ENCODE measurements at regions not wholly inside any gene's neighbourhood (a gene's known extent, or its start where the extent isn't known, plus 50 kb on each side); places are given as distances from the start of the nearest gene placed in this dataset.
A peak's percentile ranks its signal among the peaks of the same experiment; 100 is the strongest.

DNA sequence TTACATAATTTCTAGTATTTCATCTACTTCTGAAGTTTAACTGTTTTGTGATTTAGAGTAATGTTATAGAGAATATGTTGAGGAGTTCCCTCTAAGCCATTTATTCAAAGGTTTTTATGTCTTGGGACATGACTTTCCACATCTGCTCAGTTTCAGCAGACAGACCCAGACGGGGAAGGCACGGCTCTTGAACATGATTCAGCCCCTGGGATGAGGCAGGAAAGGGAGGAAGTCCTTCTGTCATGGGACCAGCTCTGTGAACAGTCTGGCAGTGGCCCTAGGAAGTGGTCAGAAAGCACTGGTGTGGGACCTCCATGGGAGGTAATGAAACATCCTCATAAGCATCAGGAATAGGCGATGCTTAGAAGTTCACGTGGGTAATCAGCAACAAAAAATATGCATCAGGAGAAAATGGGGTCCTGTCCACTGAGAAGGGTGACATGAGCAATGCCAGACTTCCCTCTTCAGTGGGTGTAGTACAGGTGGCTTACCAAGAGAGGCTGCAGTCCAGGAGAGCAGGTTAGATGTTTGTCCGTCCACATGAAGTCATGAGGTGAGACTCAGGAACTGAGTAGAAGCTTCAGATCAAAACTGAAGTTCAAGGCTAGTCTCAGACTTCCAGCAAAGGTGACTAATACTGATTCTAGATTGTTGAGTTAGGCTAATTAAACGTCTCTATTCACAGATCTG, 248.5 kb downstream of the IPO8 start:
- Histone ChIP-seq H3K79me2 (ENCODE audit: low read length) (no peaks in the 10 kb centered on the region), H2AFZ (ENCODE audit: low read length) (no peak overlapping the region), H3K4me3 (ENCODE audit: low read length) (no peak overlapping the region), H3K4me2 (ENCODE audit: low read length) (no peak overlapping the region), H3K27ac (ENCODE audit: low read length) (no peak overlapping the region), H3K9me2 (replicated peaks; ENCODE audit: low read length) (no peaks in the 10 kb centered on the region), H4K20me1 (ENCODE audit: low read length) (no peaks in the 10 kb centered on the region), H3K9ac (ENCODE audit: low read length) (no peak overlapping the region), H3F3A (ENCODE audit: low read length, unreplicated experiment) (no peaks in the 10 kb centered on the region), H3K9me3 (ENCODE audit: low read length) (no peaks in the 10 kb centered on the region), H3K27me3 (ENCODE audit: low read length) (no peaks in the 10 kb centered on the region), H3K36me3 (ENCODE audit: low read depth, low read length) (no peaks in the 10 kb centered on the region), H3K4me1 (ENCODE audit: insufficient read depth, low read length) (0 out of 2 replicates have a peak, but pooled peaks cover 5% of the 10 kb centered on the region)
- no peak for TF ChIP-seq EZH2phosphoT487 (IDR thresholded peaks at IDR 0.05; ENCODE audit: borderline replicate concordance, low read length)
- TF ChIP-seq, protein P1, sequence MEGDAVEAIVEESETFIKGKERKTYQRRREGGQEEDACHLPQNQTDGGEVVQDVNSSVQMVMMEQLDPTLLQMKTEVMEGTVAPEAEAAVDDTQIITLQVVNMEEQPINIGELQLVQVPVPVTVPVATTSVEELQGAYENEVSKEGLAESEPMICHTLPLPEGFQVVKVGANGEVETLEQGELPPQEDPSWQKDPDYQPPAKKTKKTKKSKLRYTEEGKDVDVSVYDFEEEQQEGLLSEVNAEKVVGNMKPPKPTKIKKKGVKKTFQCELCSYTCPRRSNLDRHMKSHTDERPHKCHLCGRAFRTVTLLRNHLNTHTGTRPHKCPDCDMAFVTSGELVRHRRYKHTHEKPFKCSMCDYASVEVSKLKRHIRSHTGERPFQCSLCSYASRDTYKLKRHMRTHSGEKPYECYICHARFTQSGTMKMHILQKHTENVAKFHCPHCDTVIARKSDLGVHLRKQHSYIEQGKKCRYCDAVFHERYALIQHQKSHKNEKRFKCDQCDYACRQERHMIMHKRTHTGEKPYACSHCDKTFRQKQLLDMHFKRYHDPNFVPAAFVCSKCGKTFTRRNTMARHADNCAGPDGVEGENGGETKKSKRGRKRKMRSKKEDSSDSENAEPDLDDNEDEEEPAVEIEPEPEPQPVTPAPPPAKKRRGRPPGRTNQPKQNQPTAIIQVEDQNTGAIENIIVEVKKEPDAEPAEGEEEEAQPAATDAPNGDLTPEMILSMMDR (conservative IDR thresholded peaks at IDR 0.05; ENCODE audit: low read depth, low read length), result no peak
- no peak for DNase-seq
- POLR2A ChIA-PET (ENCODE audit: unreplicated experiment), result no interaction called here
- CTCF ChIA-PET, result no interaction called here
- BruUV-seq (replicated peaks), result no TSS peak
- intact Hi-C loops (cut with micrococcal nuclease), result no loop called here
- ATAC-seq, result no peak

DNA sequence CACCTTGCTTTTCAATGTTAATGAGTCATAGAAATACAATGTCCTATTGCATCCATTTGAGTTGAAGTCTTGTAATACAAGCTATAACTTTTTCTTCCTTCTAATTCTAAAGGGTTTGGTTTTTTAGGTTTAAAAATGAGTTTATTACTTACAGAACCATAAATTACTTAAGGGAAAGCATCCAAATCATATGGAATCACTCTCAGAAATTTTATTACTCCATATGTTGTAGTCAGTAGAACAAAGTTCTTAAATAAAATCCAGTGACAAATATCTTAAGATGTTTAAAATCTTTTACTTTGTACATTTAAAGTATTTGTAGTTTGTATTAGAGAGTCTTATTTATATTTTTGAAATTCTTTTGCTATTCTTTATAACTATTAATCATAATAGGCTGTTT, 253.2 kb downstream of the IPO8 start:
- Histone ChIP-seq H3K4me1 (ENCODE audit: insufficient read depth, low read length) (0 out of 2 replicates have a peak, but pooled peaks cover 1% of the 10 kb centered on the region), H3F3A (ENCODE audit: low read length, unreplicated experiment) (no peaks in the 10 kb centered on the region), H3K9me2 (replicated peaks; ENCODE audit: low read length) (no peaks in the 10 kb centered on the region), H3K27me3 (ENCODE audit: low read length) (no peaks in the 10 kb centered on the region), H2AFZ (ENCODE audit: low read length) (no peak overlapping the region), H3K36me3 (ENCODE audit: low read depth, low read length) (no peaks in the 10 kb centered on the region), H3K9ac (ENCODE audit: low read length) (no peak overlapping the region), H3K4me2 (ENCODE audit: low read length) (no peak overlapping the region), H3K4me3 (ENCODE audit: low read length) (no peak overlapping the region), H3K79me2 (ENCODE audit: low read length) (no peaks in the 10 kb centered on the region), H4K20me1 (ENCODE audit: low read length) (no peaks in the 10 kb centered on the region), H3K9me3 (ENCODE audit: low read length) (no peaks in the 10 kb centered on the region), H3K27ac (ENCODE audit: low read length) (no peak overlapping the region)
- no peak for TF ChIP-seq EZH2 (IDR thresholded peaks at IDR 0.05; ENCODE audit: low read length, unreplicated experiment)
- TF ChIP-seq, protein P1 (conservative IDR thresholded peaks at IDR 0.05; ENCODE audit: low read depth, low read length), result no peak
- TF ChIP-seq EZH2phosphoT487 (IDR thresholded peaks at IDR 0.05; ENCODE audit: borderline replicate concordance, low read length), result no peak
- POLR2A ChIA-PET (ENCODE audit: unreplicated experiment), result no interaction called here
- intact Hi-C loops (cut with micrococcal nuclease), result no loop called here
- no peak for DNase-seq
- no peak for ATAC-seq
- CTCF ChIA-PET, result no interaction called here
- no TSS peak for BruUV-seq (replicated peaks)

GRCh38 chr12:30440826-30441602, 254.7 kb downstream of the IPO8 start:
- Histone ChIP-seq H3K9ac (ENCODE audit: low read length) (no peak overlapping the region), H4K20me1 (ENCODE audit: low read length) (no peaks in the 10 kb centered on the region), H3K27ac (ENCODE audit: low read length) (no peak overlapping the region), H3K27me3 (ENCODE audit: low read length) (no peaks in the 10 kb centered on the region), H3F3A (ENCODE audit: low read length, unreplicated experiment) (no peaks in the 10 kb centered on the region), H3K4me3 (ENCODE audit: low read length) (no peak overlapping the region), H3K4me2 (ENCODE audit: low read length) (no peak overlapping the region), H3K4me1 (ENCODE audit: insufficient read depth, low read length) (0 out of 2 replicates have a peak, but pooled peaks cover 6% of the 10 kb centered on the region), H3K9me3 (ENCODE audit: low read length) (no peaks in the 10 kb centered on the region), H3K9me2 (replicated peaks; ENCODE audit: low read length) (no peaks in the 10 kb centered on the region), H3K79me2 (ENCODE audit: low read length) (no peaks in the 10 kb centered on the region), H2AFZ (ENCODE audit: low read length) (no peak overlapping the region), H3K36me3 (ENCODE audit: low read depth, low read length) (no peaks in the 10 kb centered on the region)
- TF ChIP-seq, protein P1 (conservative IDR thresholded peaks at IDR 0.05; ENCODE audit: low read depth, low read length), result peak; percentile 58
- TF ChIP-seq EZH2phosphoT487 (IDR thresholded peaks at IDR 0.05; ENCODE audit: borderline replicate concordance, low read length), result no peak
- intact Hi-C loops (cut with micrococcal nuclease), result no loop called here
- ATAC-seq, result peak; percentile 54
- DNase-seq, result peak; percentile 46
- no TSS peak for BruUV-seq (replicated peaks)
- ChIA-PET POLR2A (ENCODE audit: unreplicated experiment) (interaction anchor here (0.6 kb wide), 1 partner anchor 108 kb away, joined by 3 read pairs; no protein-coding TSS in a partner anchor), CTCF (interaction anchor here (0.6 to 1.1 kb wide), 3 partner anchors 8 to 23 kb away, joined by 3 to 4 read pairs (median 3); no protein-coding TSS in a partner anchor)
